ENCODE measurements at regions not wholly inside any gene's neighbourhood (a gene's known extent, or its start where the extent isn't known, plus 50 kb on each side); places are given as distances from the start of the nearest gene placed in this dataset.

GRCh38 chr5:74258314-74258665 lies 382.2 kb downstream of the ENC1 start:
- no peak for DNase-seq (ENCODE audit: low read depth)

GRCh38 chr5:74257645-74258313 lies 382.7 kb downstream of the ENC1 start:
- no peak for DNase-seq (ENCODE audit: low read depth)

- DNase-seq (ENCODE audit: low read depth), result no peak
Measured at GRCh38 chr5:74257060-74257527, 383.4 kb downstream of the ENC1 start.

GRCh38 chr5:74255692-74256392 lies 384.7 kb downstream of the ENC1 start:
- DNase-seq (ENCODE audit: low read depth), result no peak

- no peak for DNase-seq (ENCODE audit: low read depth)
Measured at GRCh38 chr5:74254257-74254656, 386.3 kb downstream of the ENC1 start.

GRCh38 chr5:74252044-74252443 lies 388.5 kb downstream of the ENC1 start:
- DNase-seq (ENCODE audit: low read depth), result no peak

GRCh38 chr5:74251141-74252035 lies 389.1 kb downstream of the ENC1 start:
- DNase-seq (ENCODE audit: low read depth), result no peak

- DNase-seq (ENCODE audit: low read depth), result no peak
Measured at GRCh38 chr5:74250304-74251102, 390.0 kb downstream of the ENC1 start.

- DNase-seq (ENCODE audit: low read depth), result no peak
Measured at GRCh38 chr5:74248576-74248975, 392.0 kb downstream of the ENC1 start.

GRCh38 chr5:74244406-74244805 lies 396.1 kb downstream of the ENC1 start:
- DNase-seq (ENCODE audit: low read depth), result no peak

- no peak for DNase-seq (ENCODE audit: low read depth)
Measured at GRCh38 chr5:74243634-74244033, 396.9 kb downstream of the ENC1 start.

- no peak for DNase-seq (ENCODE audit: low read depth)
Measured at GRCh38 chr5:74242516-74242915, 398.0 kb downstream of the ENC1 start.

GRCh38 chr5:74241751-74242140 lies 398.8 kb downstream of the ENC1 start:
- no peak for DNase-seq (ENCODE audit: low read depth)

- no peak for DNase-seq (ENCODE audit: low read depth)
Measured at GRCh38 chr5:74240783-74241750, 399.5 kb downstream of the ENC1 start.

GRCh38 chr5:74239261-74239660 lies 401.3 kb downstream of the ENC1 start:
- DNase-seq (ENCODE audit: low read depth), result no peak

- no peak for DNase-seq (ENCODE audit: low read depth)
Measured at GRCh38 chr5:74237571-74238145, 402.9 kb downstream of the ENC1 start.

GRCh38 chr5:74235552-74235951 lies 405.0 kb downstream of the ENC1 start:
- no peak for DNase-seq (ENCODE audit: low read depth)

- no peak for DNase-seq (ENCODE audit: low read depth)
Measured at GRCh38 chr5:74233571-74233970, 407.0 kb downstream of the ENC1 start.

GRCh38 chr5:74233091-74233490 lies 407.4 kb downstream of the ENC1 start:
- no peak for DNase-seq (ENCODE audit: low read depth)

GRCh38 chr5:74232276-74232675 lies 408.3 kb downstream of the ENC1 start:
- DNase-seq (ENCODE audit: low read depth), result no peak

Measured in stimulated activated CD8-positive, alpha-beta memory T cell treated with anti-CD3 and anti-CD28 coated beads, Interleukin-4, amount 100 ng/mL, for 24 hours (primary cell).